ENCODE measurements at regions not wholly inside any gene's neighbourhood (a gene's known extent, or its start where the extent isn't known, plus 50 kb on each side); places are given as distances from the start of the nearest gene placed in this dataset.

GRCh38 chr2:3956892-3957291 is 253.5 kb downstream of the DCDC2C start:
- no peaks in the 10 kb centered on the region for H3K9me3 ChIP-seq
- no TSS peak for BruUV-seq (replicated peaks)
- H3K27me3 ChIP-seq (replicated peaks; ENCODE audit: control insufficient read depth, insufficient read depth, low read length), result no peaks in the 10 kb centered on the region
- DNase-seq, result no peak
- H3K36me3 ChIP-seq (ENCODE audit: control insufficient read depth, insufficient read depth, low read length), result no peaks in the 10 kb centered on the region
- CTCF ChIA-PET, result no interaction called here
- no peak for TF ChIP-seq CTCF (IDR thresholded peaks at IDR 0.05; ENCODE audit: insufficient read depth in 1 of 2, low read depth in 1 of 2, low read length in 1 of 2, severe bottlenecking in 1 of 2, unreplicated experiment in 1 of 2)
- no peak overlapping the region for H3K4me3 Mint-ChIP-seq (ENCODE audit: unreplicated experiment)
- intact Hi-C loops (cut with micrococcal nuclease; ENCODE audit: unreplicated experiment), result loop anchor here (10.0 kb wide), 2 partner anchors 232 to 318 kb away; no protein-coding TSS in a partner anchor
- H3K27me3 Mint-ChIP-seq (ENCODE audit: insufficient read depth, unreplicated experiment), result peaks cover 10% of the 10 kb centered on the region
- H3K4me3 ChIP-seq (ENCODE audit: low read depth, low read length), result no peak overlapping the region
- H3K27ac Mint-ChIP-seq (ENCODE audit: unreplicated experiment), result no peak overlapping the region
- POLR2A ChIA-PET, result no interaction called here
- H3K9me3 Mint-ChIP-seq (ENCODE audit: unreplicated experiment), result no peaks in the 10 kb centered on the region
- no peaks in the 10 kb centered on the region for H3K4me1 Mint-ChIP-seq (ENCODE audit: low read depth, unreplicated experiment)
- no peaks in the 10 kb centered on the region for H3K4me1 ChIP-seq
- no peaks in the 10 kb centered on the region for H3K36me3 Mint-ChIP-seq (ENCODE audit: insufficient read depth, unreplicated experiment)

GRCh38 chr2:3958465-3958864 is 255.1 kb downstream of the DCDC2C start:
- ChIA-PET POLR2A (no interaction called here), CTCF (no interaction called here)
- intact Hi-C loops (cut with micrococcal nuclease; ENCODE audit: unreplicated experiment), result loop anchor here (10.0 kb wide), 2 partner anchors 234 to 316 kb away; no protein-coding TSS in a partner anchor

GRCh38 chr2:3958969-3959368 is 255.6 kb downstream of the DCDC2C start:
- Mint-ChIP-seq H3K36me3 (ENCODE audit: insufficient read depth, unreplicated experiment) (no peaks in the 10 kb centered on the region), H3K27ac (ENCODE audit: unreplicated experiment) (no peak overlapping the region), H3K27me3 (ENCODE audit: insufficient read depth, unreplicated experiment) (peaks cover 10% of the 10 kb centered on the region), H3K9me3 (ENCODE audit: unreplicated experiment) (no peaks in the 10 kb centered on the region), H3K4me3 (ENCODE audit: unreplicated experiment) (no peak overlapping the region), H3K4me1 (ENCODE audit: low read depth, unreplicated experiment) (no peaks in the 10 kb centered on the region)
- H3K4me3 ChIP-seq (ENCODE audit: low read depth, low read length), result no peak overlapping the region
- ChIA-PET CTCF (interaction anchor here (0.6 to 1.2 kb wide), 8 partner anchors 93 to 804 kb away, joined by 3 to 8 read pairs (median 4); no protein-coding TSS in a partner anchor), POLR2A (interaction anchor here (0.7 kb wide), 1 partner anchor 72 kb away, joined by 3 read pairs; no protein-coding TSS in a partner anchor)
- no peak for DNase-seq
- H3K9me3 ChIP-seq, result no peaks in the 10 kb centered on the region
- H3K27me3 ChIP-seq (replicated peaks; ENCODE audit: control insufficient read depth, insufficient read depth, low read length), result no peaks in the 10 kb centered on the region
- TF ChIP-seq CTCF (IDR thresholded peaks at IDR 0.05; ENCODE audit: insufficient read depth in 1 of 2, low read depth in 1 of 2, low read length in 1 of 2, severe bottlenecking in 1 of 2, unreplicated experiment in 1 of 2), result no peak
- no peaks in the 10 kb centered on the region for H3K4me1 ChIP-seq
- no TSS peak for BruUV-seq (replicated peaks)
- no peaks in the 10 kb centered on the region for H3K36me3 ChIP-seq (ENCODE audit: control insufficient read depth, insufficient read depth, low read length)
- intact Hi-C loops (cut with micrococcal nuclease; ENCODE audit: unreplicated experiment), result loop anchor here (1.0 to 10.0 kb wide), 4 partner anchors 95 to 756 kb away; no protein-coding TSS in a partner anchor

More at GRCh38 chr2:3958465-3958864, 255.1 kb downstream of the DCDC2C start:
- no peaks in the 10 kb centered on the region for H3K27me3 ChIP-seq (replicated peaks; ENCODE audit: control insufficient read depth, insufficient read depth, low read length)
- no peaks in the 10 kb centered on the region for H3K9me3 Mint-ChIP-seq (ENCODE audit: unreplicated experiment)
- peaks cover 10% of the 10 kb centered on the region for H3K27me3 Mint-ChIP-seq (ENCODE audit: insufficient read depth, unreplicated experiment)
- no peaks in the 10 kb centered on the region for H3K36me3 ChIP-seq (ENCODE audit: control insufficient read depth, insufficient read depth, low read length)
- DNase-seq, result no peak
- no peak for TF ChIP-seq CTCF (IDR thresholded peaks at IDR 0.05; ENCODE audit: insufficient read depth in 1 of 2, low read depth in 1 of 2, low read length in 1 of 2, severe bottlenecking in 1 of 2, unreplicated experiment in 1 of 2)
- H3K4me3 ChIP-seq (ENCODE audit: low read depth, low read length), result no peak overlapping the region
- H3K27ac Mint-ChIP-seq (ENCODE audit: unreplicated experiment), result no peak overlapping the region
- no peaks in the 10 kb centered on the region for H3K9me3 ChIP-seq
- H3K4me1 Mint-ChIP-seq (ENCODE audit: low read depth, unreplicated experiment), result no peaks in the 10 kb centered on the region
- BruUV-seq (replicated peaks), result no TSS peak
- H3K4me3 Mint-ChIP-seq (ENCODE audit: unreplicated experiment), result no peak overlapping the region
- no peaks in the 10 kb centered on the region for H3K36me3 Mint-ChIP-seq (ENCODE audit: insufficient read depth, unreplicated experiment)
- H3K4me1 ChIP-seq, result no peaks in the 10 kb centered on the region

All from Caco-2 (cell line).